ENCODE measurements at regions not wholly inside any gene's neighbourhood (a gene's known extent, or its start where the extent isn't known, plus 50 kb on each side); places are given as distances from the start of the nearest gene placed in this dataset.

- TF ChIP-seq, protein P1, sequence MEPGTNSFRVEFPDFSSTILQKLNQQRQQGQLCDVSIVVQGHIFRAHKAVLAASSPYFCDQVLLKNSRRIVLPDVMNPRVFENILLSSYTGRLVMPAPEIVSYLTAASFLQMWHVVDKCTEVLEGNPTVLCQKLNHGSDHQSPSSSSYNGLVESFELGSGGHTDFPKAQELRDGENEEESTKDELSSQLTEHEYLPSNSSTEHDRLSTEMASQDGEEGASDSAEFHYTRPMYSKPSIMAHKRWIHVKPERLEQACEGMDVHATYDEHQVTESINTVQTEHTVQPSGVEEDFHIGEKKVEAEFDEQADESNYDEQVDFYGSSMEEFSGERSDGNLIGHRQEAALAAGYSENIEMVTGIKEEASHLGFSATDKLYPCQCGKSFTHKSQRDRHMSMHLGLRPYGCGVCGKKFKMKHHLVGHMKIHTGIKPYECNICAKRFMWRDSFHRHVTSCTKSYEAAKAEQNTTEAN (CRISPR knock-in tag; IDR thresholded peaks at IDR 0.05), result no peak
- TF ChIP-seq ATF1 (CRISPR knock-in tag; IDR thresholded peaks at IDR 0.05) (no peak), USF1 (CRISPR knock-in tag; IDR thresholded peaks at IDR 0.05) (no peak)
These were observed 471.4 kb downstream of the CMPK2 start (continued) for GRCh38 chr2:6394276-6394675.

GRCh38 chr2:6398421-6398820 is 467.3 kb downstream of the CMPK2 start:
- H3K4me1 Mint-ChIP-seq, result no peaks in the 10 kb centered on the region
- H3K36me3 Mint-ChIP-seq, result peaks cover 65% of the 10 kb centered on the region
- POLR2A ChIA-PET, result no interaction called here
- no peak for TF ChIP-seq TEAD1 (CRISPR knock-in tag; IDR thresholded peaks at IDR 0.05)
- no peak for TF ChIP-seq NFE2L1 (CRISPR knock-in tag; IDR thresholded peaks at IDR 0.05)
- TF ChIP-seq, protein P2, sequence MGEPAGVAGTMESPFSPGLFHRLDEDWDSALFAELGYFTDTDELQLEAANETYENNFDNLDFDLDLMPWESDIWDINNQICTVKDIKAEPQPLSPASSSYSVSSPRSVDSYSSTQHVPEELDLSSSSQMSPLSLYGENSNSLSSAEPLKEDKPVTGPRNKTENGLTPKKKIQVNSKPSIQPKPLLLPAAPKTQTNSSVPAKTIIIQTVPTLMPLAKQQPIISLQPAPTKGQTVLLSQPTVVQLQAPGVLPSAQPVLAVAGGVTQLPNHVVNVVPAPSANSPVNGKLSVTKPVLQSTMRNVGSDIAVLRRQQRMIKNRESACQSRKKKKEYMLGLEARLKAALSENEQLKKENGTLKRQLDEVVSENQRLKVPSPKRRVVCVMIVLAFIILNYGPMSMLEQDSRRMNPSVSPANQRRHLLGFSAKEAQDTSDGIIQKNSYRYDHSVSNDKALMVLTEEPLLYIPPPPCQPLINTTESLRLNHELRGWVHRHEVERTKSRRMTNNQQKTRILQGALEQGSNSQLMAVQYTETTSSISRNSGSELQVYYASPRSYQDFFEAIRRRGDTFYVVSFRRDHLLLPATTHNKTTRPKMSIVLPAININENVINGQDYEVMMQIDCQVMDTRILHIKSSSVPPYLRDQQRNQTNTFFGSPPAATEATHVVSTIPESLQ (CRISPR knock-in tag; IDR thresholded peaks at IDR 0.05), result no peak
- TF ChIP-seq GABPB1 (CRISPR knock-in tag; IDR thresholded peaks at IDR 0.05), result no peak
- TF ChIP-seq ELF4 (CRISPR knock-in tag; IDR thresholded peaks at IDR 0.05; ENCODE audit: low read depth), result no peak
- no peak for TF ChIP-seq PREB (CRISPR knock-in tag; IDR thresholded peaks at IDR 0.05; ENCODE audit: borderline replicate concordance)
- TF ChIP-seq MXD4 (CRISPR knock-in tag; IDR thresholded peaks at IDR 0.05; ENCODE audit: borderline replicate concordance), result no peak
- TF ChIP-seq ZSCAN18 (CRISPR knock-in tag; IDR thresholded peaks at IDR 0.05), result no peak
- TF ChIP-seq ZNF232 (CRISPR knock-in tag; IDR thresholded peaks at IDR 0.05), result no peak
- TF ChIP-seq USF2 (CRISPR knock-in tag; IDR thresholded peaks at IDR 0.05), result no peak
- TF ChIP-seq ZNF396 (CRISPR knock-in tag; IDR thresholded peaks at IDR 0.05; ENCODE audit: borderline replicate concordance), result no peak
- TF ChIP-seq AFF4 (CRISPR knock-in tag; IDR thresholded peaks at IDR 0.05; ENCODE audit: borderline replicate concordance), result no peak
- TF ChIP-seq NFYB (CRISPR knock-in tag; conservative IDR thresholded peaks at IDR 0.05; ENCODE audit: low read depth), result no peak
- H3K9me3 Mint-ChIP-seq, result peaks cover 74% of the 10 kb centered on the region
- H3K27ac Mint-ChIP-seq, result no peak overlapping the region
- DNase-seq (ENCODE audit: low spot score), result no peak
- no peak for ATAC-seq
- H3K27me3 Mint-ChIP-seq (ENCODE audit: low read depth), result peaks cover 2% of the 10 kb centered on the region
- H3K4me3 Mint-ChIP-seq, result no peak overlapping the region
- CTCF ChIA-PET, result no interaction called here

All from WTC11 (cell line).